Lower leg skin (tissue), 4 donors: ENCODE measurements at regions not wholly inside any gene's neighbourhood (a gene's known extent, or its start where the extent isn't known, plus 50 kb on each side); places are given as distances from the start of the nearest gene placed in this dataset.
"Not testable (repeated sequence)": the region's sequence is repeated elsewhere in the genome, so short reads cannot be mapped to it uniquely, and the experiment has no call there.

Experiments
- DNase-seq, 2 donors: peaks; one replicate each; pipeline ENCODE4 v3.0.0-alpha.2; 2019; ENCODE audit warnings: low spot score in 2 of 2
- H3K4me3 ChIP-seq: fragments of 200-600 bp; sonication (generic); 2 replicates; pipeline ENCODE4 v1.5.1; 2017; ENCODE audit warnings: mild to moderate bottlenecking, low read depth; ENCODE audit not compliant: poor library complexity, severe bottlenecking
- CTCF ChIP-seq, 3 donors: fragments of 450-650 bp; IDR thresholded peaks; one replicate each; pipeline ENCODE4 v1.5.1; 2016; ENCODE audit warnings: antibody characterized with exemption in 3 of 3, mild to moderate bottlenecking in 3 of 3, moderate library complexity in 2 of 3
- POLR2A ChIP-seq, 2 donors: fragments of 450-650 bp; IDR thresholded peaks; one replicate each; pipeline ENCODE4 v1.6.1; 2016 to 2017; ENCODE audit warnings: antibody characterized with exemption in 2 of 2, mild to moderate bottlenecking in 1 of 2, moderate library complexity in 1 of 2
- WGBS, 2 donors: methylation state at CpG; one replicate each; pipeline ENCODE4 v1.1.5; 2018; 5-methylcytosine and 5-hydroxymethylcytosine counted together
- intact Hi-C: fragments of 100-400 bp; cut with DNase I; formaldehyde crosslinking; loops from one replicate; pipeline ENCODE4 v1.15.0; 2023; ENCODE audit warnings: low total_unique reads

GRCh38 chr13:84739021-84739420 is 856.7 kb upstream of the SLITRK1 start:
- TF ChIP-seq POLR2A (IDR thresholded peaks at IDR 0.05) (no peak), CTCF (IDR thresholded peaks at IDR 0.05) (no peak)
- intact Hi-C loops = no loop called here
- DNase-seq = no peak
- no peak overlapping the region for H3K4me3 ChIP-seq
- WGBS, 2 donors = 46 to 51% methylated on average over 2 of the region's 2 CpGs

GRCh38 chr13:84737661-84738060 is 855.4 kb upstream of the SLITRK1 start:
- no peak overlapping the region for H3K4me3 ChIP-seq
- no peak for DNase-seq
- WGBS, 2 donors = 36 to 47% methylated on average over 1 of the region's 1 CpG
- intact Hi-C loops = no loop called here
- TF ChIP-seq POLR2A (IDR thresholded peaks at IDR 0.05) (no peak), CTCF (IDR thresholded peaks at IDR 0.05) (no peak)

- TF ChIP-seq POLR2A (IDR thresholded peaks at IDR 0.05) (no peak), CTCF (IDR thresholded peaks at IDR 0.05) (no peak)
- no peak overlapping the region for H3K4me3 ChIP-seq
- intact Hi-C loops = no loop called here
- WGBS, 2 donors = 37 to 38% methylated on average over 2 of the region's 2 CpGs
- DNase-seq = no peak
These were observed 848.1 kb upstream of the SLITRK1 start for GRCh38 chr13:84730376-84730775.

GRCh38 chr13:84705982-84706710 is 823.9 kb upstream of the SLITRK1 start:
- DNase-seq = no peak
- TF ChIP-seq CTCF (IDR thresholded peaks at IDR 0.05) (no peak), POLR2A (IDR thresholded peaks at IDR 0.05) (no peak)
- H3K4me3 ChIP-seq = no peak overlapping the region
- intact Hi-C loops = no loop called here
- WGBS, 2 donors = 89 to 91% methylated on average over 2 of the region's 2 CpGs

- intact Hi-C loops = no loop called here
- no peak for DNase-seq
- WGBS, 2 donors = 90 to 92% methylated on average over 11 of the region's 11 CpGs
- H3K4me3 ChIP-seq = no peak overlapping the region
- TF ChIP-seq POLR2A (IDR thresholded peaks at IDR 0.05) (no peak), CTCF (IDR thresholded peaks at IDR 0.05) (no peak)
These were observed 819.9 kb upstream of the SLITRK1 start for GRCh38 chr13:84702174-84702573.

GRCh38 chr13:84697591-84697990 is 815.3 kb upstream of the SLITRK1 start:
- intact Hi-C loops, H3K4me3 ChIP-seq, DNase-seq: not testable (repeated sequence)
- 16 to 28% methylated on average over 1 of the region's 1 CpG for WGBS, 2 donors
